Left ventricle myocardium inferior (tissue), 1 donor: ENCODE measurements at regions not wholly inside any gene's neighbourhood (a gene's known extent, or its start where the extent isn't known, plus 50 kb on each side); places are given as distances from the start of the nearest gene placed in this dataset.

ENCODE experiments used
- DNase-seq: peaks from one replicate; pipeline ENCODE4 v3.0.0-alpha.2; 2020
- H3K27ac ChIP-seq: fragments of 200-600 bp; replicated peaks from 2 replicates; pipeline ENCODE4 v1.8.0; 2021
- H3K27me3 ChIP-seq: fragments of 200-600 bp; 2 replicates; pipeline ENCODE4 v1.8.0; 2021; ENCODE audit warnings: low read depth
- H3K36me3 ChIP-seq: fragments of 200-600 bp; 2 replicates; pipeline ENCODE4 v1.8.0; 2021
- H3K4me1 ChIP-seq: fragments of 200-600 bp; 2 replicates; pipeline ENCODE4 v1.8.0; 2021
- H3K4me3 ChIP-seq: fragments of 200-600 bp; 2 replicates; pipeline ENCODE4 v1.8.0; 2021; ENCODE audit warnings: mild to moderate bottlenecking, moderate library complexity
- H3K9me3 ChIP-seq: fragments of 200-600 bp; replicated peaks from 2 replicates; pipeline ENCODE4 v1.8.0; 2021
- CTCF ChIP-seq: fragments of 200-600 bp; IDR thresholded peaks from 2 replicates; pipeline ENCODE4 v1.8.0; 2021; ENCODE audit warnings: antibody characterized with exemption, mild to moderate bottlenecking, borderline replicate concordance
- intact Hi-C: fragments of 100-400 bp; cut with micrococcal nuclease; formaldehyde crosslinking; loops from one replicate; pipeline ENCODE4 v1.11.0; 2022
- donor health status: DM: no; HTN: yes; CAD: no; lungs with severe emphysema.

- H3K27me3 ChIP-seq: no peaks in the 10 kb centered on the region
- DNase-seq: no peak
- intact Hi-C loops: no loop called here
- no peak overlapping the region for H3K4me3 ChIP-seq
- peaks cover 5% of the 10 kb centered on the region for H3K4me1 ChIP-seq
- H3K27ac ChIP-seq: peak overlapping the region; percentile 43
- no peak for TF ChIP-seq CTCF
- H3K9me3 ChIP-seq: peaks cover 14% of the 10 kb centered on the region
- H3K36me3 ChIP-seq: no peaks in the 10 kb centered on the region
Observed at GRCh38 chr12:93956551-93956950, 191.8 kb upstream of the PLXNC1 start.

GRCh38 chr12:93957168-93957567, 191.2 kb upstream of the PLXNC1 start:
- Histone ChIP-seq H3K4me3 (no peak overlapping the region), H3K9me3 (peaks cover 18% of the 10 kb centered on the region), H3K27me3 (no peaks in the 10 kb centered on the region), H3K36me3 (no peaks in the 10 kb centered on the region), H3K4me1 (peaks cover 5% of the 10 kb centered on the region), H3K27ac (peak overlapping the region; percentile 43)
- intact Hi-C loops: no loop called here
- TF ChIP-seq CTCF: no peak
- no peak for DNase-seq

GRCh38 chr12:93957870-93958269, 190.5 kb upstream of the PLXNC1 start:
- no peak overlapping the region for H3K4me3 ChIP-seq
- H3K4me1 ChIP-seq: peaks cover 5% of the 10 kb centered on the region
- no peak overlapping the region for H3K27ac ChIP-seq
- no peak for TF ChIP-seq CTCF
- no peaks in the 10 kb centered on the region for H3K27me3 ChIP-seq
- no peak for DNase-seq
- peaks cover 24% of the 10 kb centered on the region for H3K9me3 ChIP-seq
- intact Hi-C loops: no loop called here
- H3K36me3 ChIP-seq: no peaks in the 10 kb centered on the region

GRCh38 chr12:93959657-93960056, 188.7 kb upstream of the PLXNC1 start:
- peaks cover 5% of the 10 kb centered on the region for H3K4me1 ChIP-seq
- peaks cover 24% of the 10 kb centered on the region for H3K9me3 ChIP-seq
- no peak for DNase-seq
- no peaks in the 10 kb centered on the region for H3K27me3 ChIP-seq
- H3K36me3 ChIP-seq: no peaks in the 10 kb centered on the region
- H3K4me3 ChIP-seq: no peak overlapping the region
- intact Hi-C loops: loop anchor here (10.0 kb wide), 1 partner anchor 455 kb away; no protein-coding TSS in a partner anchor
- no peak overlapping the region for H3K27ac ChIP-seq
- no peak for TF ChIP-seq CTCF

GRCh38 chr12:93960521-93960920, 187.9 kb upstream of the PLXNC1 start:
- no peak for TF ChIP-seq CTCF

More at GRCh38 chr12:93960521-93960920, 187.9 kb upstream of the PLXNC1 start:
- Histone ChIP-seq H3K27ac (no peak overlapping the region), H3K9me3 (peaks cover 24% of the 10 kb centered on the region), H3K27me3 (no peaks in the 10 kb centered on the region), H3K4me1 (peaks cover under 1% of the 10 kb centered on the region), H3K36me3 (no peaks in the 10 kb centered on the region), H3K4me3 (no peak overlapping the region)
- intact Hi-C loops: loop anchor here (10.0 kb wide), 1 partner anchor 456 kb away; no protein-coding TSS in a partner anchor
- no peak for DNase-seq
